SU-DHL-6 (cell line): ENCODE measurements at regions not wholly inside any gene's neighbourhood (a gene's known extent, or its start where the extent isn't known, plus 50 kb on each side); places are given as distances from the start of the nearest gene placed in this dataset.

ENCODE experiments used
- H2AFZ ChIP-seq: fragments of 200-600 bp; sonication (generic); 2 replicates; pipeline ENCODE4 v1.6.1; 2014; ENCODE audit warnings: low read depth, mild to moderate bottlenecking, moderate library complexity, mixed read lengths, antibody characterized with exemption, low read length; ENCODE audit not compliant: severe bottlenecking
- H3F3A ChIP-seq: fragments of 200-600 bp; shearing (Covaris generic); 2 replicates; pipeline ENCODE4 v1.6.0; 2016; ENCODE audit warnings: antibody characterized with exemption, mild to moderate bottlenecking; ENCODE audit not compliant: insufficient read depth
- H3K27ac ChIP-seq: fragments of 200-600 bp; sonication (generic); 2 replicates; pipeline ENCODE4 v1.5.1; 2016; ENCODE audit warnings: low read depth, mild to moderate bottlenecking, low read length, moderate library complexity, mixed read lengths
- H3K27me3 ChIP-seq: fragments of 200-600 bp; sonication (generic), shearing (Covaris generic); 2 replicates; pipeline ENCODE4 v1.6.0; 2014; ENCODE audit warnings: mild to moderate bottlenecking, low read length
- H3K36me3 ChIP-seq: fragments of 200-600 bp; sonication (generic); 2 replicates; pipeline ENCODE4 v1.6.1; 2014; ENCODE audit warnings: mild to moderate bottlenecking, low read length, mixed read lengths
- H3K4me2 ChIP-seq: fragments of 300-600, 200-600 bp; shearing (Covaris generic), sonication (generic); 2 replicates; pipeline ENCODE4 v1.6.0; 2014; ENCODE audit warnings: low read length, low read depth, mild to moderate bottlenecking; ENCODE audit not compliant: poor library complexity, severe bottlenecking
- H3K4me3 ChIP-seq: fragments of 200-600 bp; sonication (generic); 2 replicates; pipeline ENCODE4 v1.5.1; 2014; ENCODE audit warnings: antibody characterized with exemption, low read length, mild to moderate bottlenecking, mixed read lengths; ENCODE audit not compliant: insufficient read depth, poor library complexity, severe bottlenecking
- H3K79me2 ChIP-seq: fragments of 200-600 bp; sonication (generic); 2 replicates; pipeline ENCODE4 v1.6.1; 2014; ENCODE audit warnings: mild to moderate bottlenecking, low read length, moderate library complexity; ENCODE audit not compliant: insufficient read depth
- H3K9ac ChIP-seq: fragments of 200-600 bp; sonication (generic); 2 replicates; pipeline ENCODE4 v1.7.0; 2014; ENCODE audit warnings: mild to moderate bottlenecking, low read length
- H3K9me2 ChIP-seq: fragments of 200-600 bp; sonication (generic); replicated peaks from 2 replicates; pipeline ENCODE4 v1.6.1; 2014; ENCODE audit warnings: low read length; ENCODE audit not compliant: insufficient read depth
- H3K9me3 ChIP-seq: fragments of 200-600 bp; sonication (generic); 2 replicates; pipeline ENCODE4 v1.6.1; 2014; ENCODE audit warnings: low read length, mixed read lengths; ENCODE audit not compliant: insufficient read depth
- H4K20me1 ChIP-seq: fragments of 200-600 bp; sonication (generic); 2 replicates; pipeline ENCODE4 v1.6.1; 2014; ENCODE audit warnings: low read depth, mild to moderate bottlenecking, antibody characterized with exemption, low read length, moderate library complexity, mixed read lengths
- EZH2phosphoT487 ChIP-seq: fragments of 200-600 bp; sonication (generic), shearing (Covaris generic); conservative IDR thresholded peaks from 2 replicates; pipeline ENCODE4 v1.6.1; 2018; ENCODE audit warnings: mild to moderate bottlenecking, antibody characterized with exemption, low read length, moderate library complexity, mixed read lengths
- TF ChIP-seq, protein P1 (sequence below): fragments of 200-600 bp; sonication (generic); IDR thresholded peaks from one replicate; pipeline ENCODE4 v1.5.1; 2017; ENCODE audit warnings: antibody characterized with exemption, mild to moderate bottlenecking, low read length, moderate library complexity; ENCODE audit not compliant: insufficient read depth, poor library complexity, severe bottlenecking

DNA sequence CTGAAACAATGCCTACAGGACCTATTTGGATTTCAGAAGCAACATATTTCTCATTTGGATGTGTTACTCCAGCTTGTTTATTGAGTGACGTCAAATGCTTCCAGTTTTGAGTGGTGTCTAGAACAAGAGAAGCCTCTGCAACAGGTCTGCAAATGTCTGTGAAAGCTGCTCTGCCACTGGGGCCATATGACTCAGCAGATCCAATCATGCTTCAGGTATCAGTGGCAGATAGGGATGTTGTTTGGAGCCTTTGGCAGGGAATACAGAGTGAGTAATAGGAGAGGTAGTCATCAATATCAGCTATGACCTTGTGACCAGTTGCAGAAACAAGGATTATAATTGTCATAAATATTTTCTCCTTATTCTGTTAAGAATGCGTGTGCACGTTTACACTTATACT lies 141.1 kb upstream of the ZXDA start:
- Histone ChIP-seq H3K4me3 (no peak overlapping the region), H3K9me3 (no peaks in the 10 kb centered on the region), H3K36me3 (no peaks in the 10 kb centered on the region), H3K9me2 (no peaks in the 10 kb centered on the region), H3K79me2 (no peaks in the 10 kb centered on the region), H3F3A (no peaks in the 10 kb centered on the region), H3K4me2 (no peak overlapping the region), H3K27me3 (no peaks in the 10 kb centered on the region), H3K27ac (no peak overlapping the region), H4K20me1 (no peaks in the 10 kb centered on the region), H3K9ac (no peak overlapping the region), H2AFZ (no peak overlapping the region)
- TF ChIP-seq, protein P1, sequence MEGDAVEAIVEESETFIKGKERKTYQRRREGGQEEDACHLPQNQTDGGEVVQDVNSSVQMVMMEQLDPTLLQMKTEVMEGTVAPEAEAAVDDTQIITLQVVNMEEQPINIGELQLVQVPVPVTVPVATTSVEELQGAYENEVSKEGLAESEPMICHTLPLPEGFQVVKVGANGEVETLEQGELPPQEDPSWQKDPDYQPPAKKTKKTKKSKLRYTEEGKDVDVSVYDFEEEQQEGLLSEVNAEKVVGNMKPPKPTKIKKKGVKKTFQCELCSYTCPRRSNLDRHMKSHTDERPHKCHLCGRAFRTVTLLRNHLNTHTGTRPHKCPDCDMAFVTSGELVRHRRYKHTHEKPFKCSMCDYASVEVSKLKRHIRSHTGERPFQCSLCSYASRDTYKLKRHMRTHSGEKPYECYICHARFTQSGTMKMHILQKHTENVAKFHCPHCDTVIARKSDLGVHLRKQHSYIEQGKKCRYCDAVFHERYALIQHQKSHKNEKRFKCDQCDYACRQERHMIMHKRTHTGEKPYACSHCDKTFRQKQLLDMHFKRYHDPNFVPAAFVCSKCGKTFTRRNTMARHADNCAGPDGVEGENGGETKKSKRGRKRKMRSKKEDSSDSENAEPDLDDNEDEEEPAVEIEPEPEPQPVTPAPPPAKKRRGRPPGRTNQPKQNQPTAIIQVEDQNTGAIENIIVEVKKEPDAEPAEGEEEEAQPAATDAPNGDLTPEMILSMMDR: no peak
- no peak for TF ChIP-seq EZH2phosphoT487

DNA sequence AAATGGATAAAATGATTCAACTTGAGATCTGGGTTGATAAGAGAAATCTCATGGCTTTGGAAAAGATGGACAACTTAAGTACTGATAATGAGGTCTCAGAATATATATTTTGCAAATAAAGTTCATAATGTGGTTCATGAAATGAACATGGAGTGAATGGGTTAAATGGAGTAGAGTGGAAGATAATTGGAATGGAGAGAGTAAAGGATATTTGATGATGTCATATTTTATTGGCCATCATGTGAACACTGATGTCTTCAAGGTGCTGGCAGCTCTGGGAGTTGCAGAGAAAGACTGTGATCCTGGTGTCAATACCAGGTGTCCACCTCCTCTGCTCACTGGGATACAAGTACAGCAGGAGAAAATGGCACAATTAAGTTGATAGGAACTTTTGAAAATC lies 133.9 kb upstream of the ZXDA start:
- H3K79me2 ChIP-seq: no peaks in the 10 kb centered on the region
- no peak overlapping the region for H3K4me3 ChIP-seq
- H3K36me3 ChIP-seq: no peaks in the 10 kb centered on the region
- H3K9me2 ChIP-seq: no peaks in the 10 kb centered on the region
- no peak overlapping the region for H2AFZ ChIP-seq
- no peaks in the 10 kb centered on the region for H3F3A ChIP-seq
- no peak overlapping the region for H3K9ac ChIP-seq
- no peaks in the 10 kb centered on the region for H3K27me3 ChIP-seq
- H3K4me2 ChIP-seq: no peak overlapping the region
- H4K20me1 ChIP-seq: no peaks in the 10 kb centered on the region
- H3K9me3 ChIP-seq: no peaks in the 10 kb centered on the region
- H3K27ac ChIP-seq: no peak overlapping the region
- TF ChIP-seq, protein P1: no peak
- no peak for TF ChIP-seq EZH2phosphoT487

DNA sequence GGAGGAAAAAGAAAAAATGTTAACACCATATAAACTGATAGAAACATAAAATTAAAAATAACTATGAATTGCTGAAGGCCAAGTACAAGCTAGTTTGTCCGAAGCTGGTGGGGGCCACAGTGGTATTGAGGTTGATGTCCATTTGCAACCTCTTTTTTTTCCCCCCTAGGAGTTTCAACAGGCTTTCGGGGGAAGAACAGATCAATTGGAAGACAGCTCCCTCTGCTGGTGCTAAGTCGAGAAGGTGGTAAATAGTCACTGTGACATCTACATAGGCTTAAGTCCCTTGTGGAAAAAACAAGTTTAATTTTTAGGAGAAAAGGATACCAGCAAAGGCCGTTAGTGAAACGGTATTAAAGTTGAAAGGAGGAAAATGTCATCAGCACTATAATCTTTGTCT lies 115.7 kb upstream of the ZXDA start:
- Histone ChIP-seq H4K20me1 (no peaks in the 10 kb centered on the region), H3F3A (no peaks in the 10 kb centered on the region), H3K9ac (no peak overlapping the region), H3K27me3 (no peaks in the 10 kb centered on the region), H3K27ac (no peak overlapping the region), H3K4me2 (no peak overlapping the region), H2AFZ (no peak overlapping the region), H3K9me2 (no peaks in the 10 kb centered on the region), H3K36me3 (no peaks in the 10 kb centered on the region), H3K9me3 (no peaks in the 10 kb centered on the region), H3K79me2 (no peaks in the 10 kb centered on the region), H3K4me3 (no peak overlapping the region)
- TF ChIP-seq EZH2phosphoT487: no peak
- TF ChIP-seq, protein P1: peak; percentile 43
